Muscle layer of colon (tissue), 2 donors: ENCODE measurements at regions not wholly inside any gene's neighbourhood (a gene's known extent, or its start where the extent isn't known, plus 50 kb on each side); places are given as distances from the start of the nearest gene placed in this dataset.

Experiments
- H3K27ac ChIP-seq: one replicate; pipeline ENCODE4 v1.7.0; 2013; ENCODE audit warnings: low read depth, mild to moderate bottlenecking, low read length, moderate library complexity
- H3K27me3 ChIP-seq, 2 donors: one replicate each; pipeline ENCODE4 v1.7.0; 2013; ENCODE audit warnings: low read length in 2 of 2, mild to moderate bottlenecking in 2 of 2; ENCODE audit not compliant: insufficient read depth in 2 of 2, control insufficient read depth in 1 of 2
- H3K36me3 ChIP-seq: one replicate; pipeline ENCODE4 v1.7.0; 2013; ENCODE audit warnings: mild to moderate bottlenecking, low read length; ENCODE audit not compliant: insufficient read depth
- H3K4me1 ChIP-seq: one replicate; pipeline ENCODE4 v1.7.0; 2013; ENCODE audit warnings: mild to moderate bottlenecking, low read length; ENCODE audit not compliant: insufficient read depth
- H3K4me3 ChIP-seq, 2 donors: one replicate each; pipeline ENCODE4 v1.7.0; 2013; ENCODE audit warnings: low read length in 2 of 2, low read depth in 1 of 2, mild to moderate bottlenecking in 1 of 2, moderate library complexity in 1 of 2
- H3K9ac ChIP-seq: one replicate; pipeline ENCODE4 v1.7.0; 2013; ENCODE audit warnings: low read length
- H3K9me3 ChIP-seq: one replicate; pipeline ENCODE4 v1.7.0; 2013; ENCODE audit warnings: mild to moderate bottlenecking, low read length
- donor health status: abdominal sarcoma.
- donor health status: Adenocarcinoma of cecum.

- H3K4me3 ChIP-seq, result no peak overlapping the region
- H3K9me3 ChIP-seq, result no peaks in the 10 kb centered on the region
- no peaks in the 10 kb centered on the region for H3K4me1 ChIP-seq
- H3K36me3 ChIP-seq, result no peaks in the 10 kb centered on the region
- H3K27ac ChIP-seq, result no peak overlapping the region
- H3K27me3 ChIP-seq, result no peaks in the 10 kb centered on the region
- H3K9ac ChIP-seq, result no peak overlapping the region
Measured at GRCh38 chr1:190975827-190976226, 498.2 kb upstream of the BRINP3 start.

- H3K36me3 ChIP-seq, result no peaks in the 10 kb centered on the region
- H3K27ac ChIP-seq, result no peak overlapping the region
- H3K9me3 ChIP-seq, result no peaks in the 10 kb centered on the region
- no peaks in the 10 kb centered on the region for H3K27me3 ChIP-seq
- no peak overlapping the region for H3K4me3 ChIP-seq
- no peaks in the 10 kb centered on the region for H3K4me1 ChIP-seq
- no peak overlapping the region for H3K9ac ChIP-seq
Measured at GRCh38 chr1:191002768-191003167, 525.1 kb upstream of the BRINP3 start.

- Histone ChIP-seq H3K36me3 (no peaks in the 10 kb centered on the region), H3K27me3 (no peaks in the 10 kb centered on the region), H3K4me1 (no peaks in the 10 kb centered on the region), H3K4me3 (no peak overlapping the region), H3K9me3 (no peaks in the 10 kb centered on the region), H3K27ac (no peak overlapping the region), H3K9ac (no peak overlapping the region)
Measured at GRCh38 chr1:191016765-191017164, 539.1 kb upstream of the BRINP3 start.

GRCh38 chr1:191022856-191023255 lies 545.2 kb upstream of the BRINP3 start:
- Histone ChIP-seq H3K27ac (no peak overlapping the region), H3K27me3 (no peaks in the 10 kb centered on the region), H3K36me3 (no peaks in the 10 kb centered on the region), H3K9me3 (no peaks in the 10 kb centered on the region), H3K9ac (no peak overlapping the region), H3K4me1 (no peaks in the 10 kb centered on the region), H3K4me3 (no peak overlapping the region)

GRCh38 chr1:191025896-191026642 lies 548.4 kb upstream of the BRINP3 start:
- Histone ChIP-seq H3K27ac (no peak overlapping the region), H3K9ac (no peak overlapping the region), H3K36me3 (no peaks in the 10 kb centered on the region), H3K27me3 (no peaks in the 10 kb centered on the region), H3K4me3 (no peak overlapping the region), H3K4me1 (no peaks in the 10 kb centered on the region), H3K9me3 (no peaks in the 10 kb centered on the region)

DNA sequence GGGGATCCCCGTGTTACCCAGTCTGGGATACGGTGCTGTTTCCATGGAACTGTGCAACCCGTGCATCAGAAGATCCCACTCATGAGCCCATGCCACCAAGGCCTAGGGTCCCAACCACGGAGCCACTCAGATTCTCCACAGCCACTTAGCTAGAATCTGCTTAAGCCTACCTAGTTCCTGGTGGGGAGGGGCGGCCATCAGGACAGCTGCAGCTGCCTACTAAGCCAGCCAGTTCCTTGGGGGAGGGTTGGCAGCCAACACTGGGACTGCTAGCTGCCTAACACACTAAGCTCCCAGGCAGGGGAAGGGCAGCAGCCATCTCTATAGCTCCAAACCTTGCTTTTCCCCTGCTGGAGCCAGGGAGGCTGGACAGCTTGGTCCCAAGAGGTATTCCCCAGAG lies 549.2 kb upstream of the BRINP3 start:
- no peaks in the 10 kb centered on the region for H3K9me3 ChIP-seq
- no peak overlapping the region for H3K27ac ChIP-seq
- H3K27me3 ChIP-seq, result no peaks in the 10 kb centered on the region
- H3K4me3 ChIP-seq, result no peak overlapping the region
- no peak overlapping the region for H3K9ac ChIP-seq
- no peaks in the 10 kb centered on the region for H3K4me1 ChIP-seq
- H3K36me3 ChIP-seq, result no peaks in the 10 kb centered on the region

GRCh38 chr1:191034132-191034531 lies 556.5 kb upstream of the BRINP3 start:
- Histone ChIP-seq H3K4me3 (no peak overlapping the region), H3K9ac (no peak overlapping the region), H3K27ac (no peak overlapping the region), H3K27me3 (no peaks in the 10 kb centered on the region), H3K9me3 (no peaks in the 10 kb centered on the region), H3K36me3 (no peaks in the 10 kb centered on the region), H3K4me1 (no peaks in the 10 kb centered on the region)

- H3K4me1 ChIP-seq, result no peaks in the 10 kb centered on the region
- no peaks in the 10 kb centered on the region for H3K9me3 ChIP-seq
- no peaks in the 10 kb centered on the region for H3K36me3 ChIP-seq
- no peaks in the 10 kb centered on the region for H3K27me3 ChIP-seq
- H3K4me3 ChIP-seq, result no peak overlapping the region
- H3K27ac ChIP-seq, result no peak overlapping the region
- H3K9ac ChIP-seq, result no peak overlapping the region
Measured at GRCh38 chr1:191043066-191043465, 565.4 kb upstream of the BRINP3 start.

DNA sequence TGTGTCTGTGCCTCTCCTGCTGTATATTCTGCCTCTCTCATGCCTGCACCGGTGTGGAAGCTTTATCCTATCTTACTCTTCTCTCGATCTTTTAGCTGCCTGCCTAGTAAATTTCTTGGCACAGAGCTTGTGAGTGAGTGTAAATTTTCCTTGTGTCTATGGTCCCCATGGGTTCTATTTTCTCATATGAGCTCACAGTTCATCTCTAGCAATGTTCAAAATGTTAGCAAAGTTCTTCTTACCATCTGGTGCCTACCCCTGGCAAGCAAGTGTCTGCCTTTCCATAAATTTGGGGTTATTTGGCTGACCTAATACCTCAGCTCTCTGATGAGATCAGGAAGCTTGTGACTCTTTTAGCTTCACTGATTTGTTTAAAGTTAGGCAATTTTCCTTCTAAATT lies 572.1 kb upstream of the BRINP3 start:
- H3K27ac ChIP-seq, result no peak overlapping the region
- H3K4me3 ChIP-seq, result no peak overlapping the region
- H3K36me3 ChIP-seq, result no peaks in the 10 kb centered on the region
- no peaks in the 10 kb centered on the region for H3K27me3 ChIP-seq
- no peaks in the 10 kb centered on the region for H3K4me1 ChIP-seq
- no peak overlapping the region for H3K9ac ChIP-seq
- no peaks in the 10 kb centered on the region for H3K9me3 ChIP-seq

GRCh38 chr1:191052888-191053287 lies 575.2 kb upstream of the BRINP3 start:
- no peak overlapping the region for H3K9ac ChIP-seq
- no peaks in the 10 kb centered on the region for H3K27me3 ChIP-seq
- no peaks in the 10 kb centered on the region for H3K9me3 ChIP-seq
- no peaks in the 10 kb centered on the region for H3K4me1 ChIP-seq
- H3K36me3 ChIP-seq, result no peaks in the 10 kb centered on the region
- no peak overlapping the region for H3K4me3 ChIP-seq
- no peak overlapping the region for H3K27ac ChIP-seq

GRCh38 chr1:191065346-191065745 lies 587.7 kb upstream of the BRINP3 start:
- H3K27me3 ChIP-seq, result no peaks in the 10 kb centered on the region

GRCh38 chr1:191065771-191066170 lies 588.1 kb upstream of the BRINP3 start:
- Histone ChIP-seq H3K27me3 (no peaks in the 10 kb centered on the region), H3K4me3 (no peak overlapping the region), H3K9me3 (no peaks in the 10 kb centered on the region), H3K9ac (no peak overlapping the region), H3K27ac (no peak overlapping the region), H3K4me1 (no peaks in the 10 kb centered on the region), H3K36me3 (no peaks in the 10 kb centered on the region)

More at GRCh38 chr1:191065346-191065745, 587.7 kb upstream of the BRINP3 start:
- H3K27ac ChIP-seq, result no peak overlapping the region
- H3K4me1 ChIP-seq, result no peaks in the 10 kb centered on the region
- H3K9ac ChIP-seq, result no peak overlapping the region
- no peaks in the 10 kb centered on the region for H3K36me3 ChIP-seq
- no peak overlapping the region for H3K4me3 ChIP-seq
- no peaks in the 10 kb centered on the region for H3K9me3 ChIP-seq
